ENCODE measurements at regions not wholly inside any gene's neighbourhood (a gene's known extent, or its start where the extent isn't known, plus 50 kb on each side); places are given as distances from the start of the nearest gene placed in this dataset.

- Histone ChIP-seq H3K27ac (no peak overlapping the region), H3K4me1 (no peaks in the 10 kb centered on the region), H3K4me3 (no peak overlapping the region), H3K36me3 (no peaks in the 10 kb centered on the region), H3K9me3 (no peaks in the 10 kb centered on the region), H3K27me3 (no peaks in the 10 kb centered on the region)
- intact Hi-C loops (cut with DNase I), result no loop called here
- 79 to 86% methylated on average over 9 of the region's 9 CpGs for WGBS, 2 donors
- no peak for TF ChIP-seq POLR2A (IDR thresholded peaks at IDR 0.05)
- TF ChIP-seq POLR2AphosphoS5 (IDR thresholded peaks at IDR 0.05), result no peak
- TF ChIP-seq, protein P1, sequence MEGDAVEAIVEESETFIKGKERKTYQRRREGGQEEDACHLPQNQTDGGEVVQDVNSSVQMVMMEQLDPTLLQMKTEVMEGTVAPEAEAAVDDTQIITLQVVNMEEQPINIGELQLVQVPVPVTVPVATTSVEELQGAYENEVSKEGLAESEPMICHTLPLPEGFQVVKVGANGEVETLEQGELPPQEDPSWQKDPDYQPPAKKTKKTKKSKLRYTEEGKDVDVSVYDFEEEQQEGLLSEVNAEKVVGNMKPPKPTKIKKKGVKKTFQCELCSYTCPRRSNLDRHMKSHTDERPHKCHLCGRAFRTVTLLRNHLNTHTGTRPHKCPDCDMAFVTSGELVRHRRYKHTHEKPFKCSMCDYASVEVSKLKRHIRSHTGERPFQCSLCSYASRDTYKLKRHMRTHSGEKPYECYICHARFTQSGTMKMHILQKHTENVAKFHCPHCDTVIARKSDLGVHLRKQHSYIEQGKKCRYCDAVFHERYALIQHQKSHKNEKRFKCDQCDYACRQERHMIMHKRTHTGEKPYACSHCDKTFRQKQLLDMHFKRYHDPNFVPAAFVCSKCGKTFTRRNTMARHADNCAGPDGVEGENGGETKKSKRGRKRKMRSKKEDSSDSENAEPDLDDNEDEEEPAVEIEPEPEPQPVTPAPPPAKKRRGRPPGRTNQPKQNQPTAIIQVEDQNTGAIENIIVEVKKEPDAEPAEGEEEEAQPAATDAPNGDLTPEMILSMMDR (IDR thresholded peaks at IDR 0.05), result no peak
- no peak for TF ChIP-seq EP300 (IDR thresholded peaks at IDR 0.05)
- DNase-seq, result no peak
Measured at GRCh38 chr10:55426138-55426537, 625.1 kb upstream of the PCDH15 start.

- Histone ChIP-seq H3K9me3 (no peaks in the 10 kb centered on the region), H3K27me3 (no peaks in the 10 kb centered on the region), H3K4me1 (no peaks in the 10 kb centered on the region), H3K36me3 (no peaks in the 10 kb centered on the region), H3K4me3 (no peak overlapping the region), H3K27ac (no peak overlapping the region)
- TF ChIP-seq, protein P1 (IDR thresholded peaks at IDR 0.05), result no peak
- TF ChIP-seq POLR2A (IDR thresholded peaks at IDR 0.05) (no peak), EP300 (IDR thresholded peaks at IDR 0.05) (no peak), POLR2AphosphoS5 (IDR thresholded peaks at IDR 0.05) (no peak)
- intact Hi-C loops (cut with DNase I), result no loop called here
- no peak for DNase-seq
- WGBS, 2 donors, result 16 to 46% methylated on average over 7 of the region's 7 CpGs
Measured at GRCh38 chr10:55410415-55410885, 609.4 kb upstream of the PCDH15 start.

DNA sequence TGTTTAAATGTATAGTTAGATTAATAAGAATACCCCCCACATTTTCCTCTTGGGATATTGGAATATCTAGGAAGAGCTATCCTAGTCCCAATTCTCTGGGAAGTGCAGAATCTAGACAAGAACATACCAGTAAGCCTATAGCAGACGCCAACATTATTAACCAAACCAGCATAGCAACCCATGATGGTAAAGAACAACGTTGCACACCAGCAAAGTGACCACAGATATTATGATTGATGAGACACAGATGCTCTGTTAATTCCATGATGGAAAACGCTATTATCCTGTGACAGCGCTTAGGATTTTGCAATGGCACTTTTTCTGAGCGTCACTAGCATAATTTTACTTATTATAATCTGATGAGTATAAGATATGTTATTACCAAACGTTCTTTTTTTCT lies 603.1 kb upstream of the PCDH15 start:
- H3K27ac ChIP-seq, result no peak overlapping the region
- no peak overlapping the region for H3K4me3 ChIP-seq
- H3K27me3 ChIP-seq, result no peaks in the 10 kb centered on the region
- intact Hi-C loops (cut with DNase I), result no loop called here
- H3K9me3 ChIP-seq, result no peaks in the 10 kb centered on the region
- no peak for DNase-seq
- TF ChIP-seq POLR2A (IDR thresholded peaks at IDR 0.05), result no peak
- TF ChIP-seq POLR2AphosphoS5 (IDR thresholded peaks at IDR 0.05), result no peak
- TF ChIP-seq EP300 (IDR thresholded peaks at IDR 0.05), result no peak
- TF ChIP-seq, protein P1 (IDR thresholded peaks at IDR 0.05), result no peak
- WGBS, 2 donors, result 67 to 75% methylated on average over 6 of the region's 6 CpGs
- no peaks in the 10 kb centered on the region for H3K4me1 ChIP-seq
- H3K36me3 ChIP-seq, result no peaks in the 10 kb centered on the region

DNA sequence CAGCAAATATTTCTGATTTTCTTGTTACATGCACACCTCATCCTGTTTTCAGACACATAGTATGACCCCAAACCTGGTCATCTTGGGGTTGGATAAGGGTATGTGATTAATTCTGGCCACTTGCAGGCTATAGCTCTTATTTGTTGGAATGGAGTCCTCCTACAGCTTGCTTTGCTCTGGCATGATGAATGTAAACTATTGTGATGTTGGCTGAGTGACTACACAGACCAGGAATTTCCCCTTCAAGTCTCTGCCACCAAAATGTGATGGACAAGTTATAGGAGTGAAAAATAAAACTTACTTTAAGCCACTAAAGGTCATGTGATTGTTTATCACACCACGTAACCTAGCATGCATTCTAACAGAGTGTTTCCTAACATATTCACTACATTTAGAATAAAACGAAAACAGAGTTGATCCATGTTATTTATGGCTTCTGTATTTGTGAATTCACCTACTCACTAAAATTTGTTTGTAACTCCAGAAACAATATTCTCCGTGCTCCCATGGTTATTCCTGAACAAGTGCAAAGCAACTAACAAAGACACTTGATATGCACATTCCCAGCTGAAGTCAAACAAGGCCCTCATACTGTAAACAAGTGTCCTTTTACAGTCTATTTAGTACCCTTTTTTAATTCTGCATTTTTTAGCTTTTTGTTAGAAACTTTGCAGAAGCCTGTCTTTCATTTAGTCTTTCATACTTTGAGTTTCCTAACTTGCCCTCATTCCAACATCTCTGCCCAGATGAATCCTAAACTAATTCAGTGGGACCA lies 599.2 kb upstream of the PCDH15 start:
- Histone ChIP-seq H3K27ac (no peak overlapping the region), H3K36me3 (no peaks in the 10 kb centered on the region), H3K4me3 (no peak overlapping the region), H3K4me1 (no peaks in the 10 kb centered on the region), H3K27me3 (no peaks in the 10 kb centered on the region), H3K9me3 (no peaks in the 10 kb centered on the region)
- WGBS, 2 donors, result 58 to 72% methylated on average over 3 of the region's 3 CpGs
- no peak for DNase-seq
- no peak for TF ChIP-seq POLR2A (IDR thresholded peaks at IDR 0.05)
- no peak for TF ChIP-seq POLR2AphosphoS5 (IDR thresholded peaks at IDR 0.05)
- TF ChIP-seq, protein P1 (IDR thresholded peaks at IDR 0.05), result no peak
- no peak for TF ChIP-seq EP300 (IDR thresholded peaks at IDR 0.05)
- intact Hi-C loops (cut with DNase I), result no loop called here

- Histone ChIP-seq H3K9me3 (no peaks in the 10 kb centered on the region), H3K27ac (no peak overlapping the region), H3K36me3 (no peaks in the 10 kb centered on the region), H3K27me3 (no peaks in the 10 kb centered on the region), H3K4me1 (no peaks in the 10 kb centered on the region), H3K4me3 (no peak overlapping the region)
- intact Hi-C loops (cut with DNase I), result no loop called here
- WGBS, 2 donors, result 8 to 47% methylated on average over 1 of the region's 1 CpG
- DNase-seq, result no peak
- no peak for TF ChIP-seq EP300 (IDR thresholded peaks at IDR 0.05)
- TF ChIP-seq, protein P1 (IDR thresholded peaks at IDR 0.05), result no peak
- no peak for TF ChIP-seq POLR2AphosphoS5 (IDR thresholded peaks at IDR 0.05)
- TF ChIP-seq POLR2A (IDR thresholded peaks at IDR 0.05), result no peak
Measured at GRCh38 chr10:55398497-55398882, 597.5 kb upstream of the PCDH15 start.

Data from sigmoid colon (tissue), 6 donors.